Tibial artery (tissue), 4 donors: ENCODE measurements at regions not wholly inside any gene's neighbourhood (a gene's known extent, or its start where the extent isn't known, plus 50 kb on each side); places are given as distances from the start of the nearest gene placed in this dataset.

ENCODE experiments used
- DNase-seq, 2 donors: peaks; one replicate each; pipeline ENCODE4 v3.0.0-alpha.2; 2019
- H3K27ac ChIP-seq, 2 donors: fragments of 200-600 bp; sonication (generic) in 1 of 2; 1 replicate in 1 of 2; 2 replicates in 1 of 2; pipeline ENCODE4 v1.5.1; 2018 to 2019; ENCODE audit warnings: mild to moderate bottlenecking in 1 of 2
- H3K27me3 ChIP-seq, 2 donors: fragments of 200-600 bp; sonication (generic) in 1 of 2; one replicate each; pipeline versions ENCODE4 v1.5.1 to v1.6.0; 2016 to 2019
- H3K36me3 ChIP-seq, 3 donors: fragments of 200-600 bp; sonication (generic) in 2 of 3; one replicate each; pipeline ENCODE4 v1.5.1; 2016 to 2019; ENCODE audit warnings: mild to moderate bottlenecking in 2 of 3
- H3K4me1 ChIP-seq, 4 donors: fragments of 200-600 bp; sonication (generic) in 2 of 4; 1 replicate in 3 of 4; 2 replicates in 1 of 4; pipeline ENCODE4 v1.5.1; 2016 to 2019
- H3K4me3 ChIP-seq, 2 donors: fragments of 200-600 bp; sonication (generic) in 1 of 2; 1 replicate in 1 of 2; 2 replicates in 1 of 2; pipeline ENCODE4 v1.5.1; 2018 to 2019; ENCODE audit warnings: mild to moderate bottlenecking in 2 of 2
- H3K9me3 ChIP-seq, 3 donors: fragments of 200-600 bp; sonication (generic) in 1 of 3; one replicate each; pipeline ENCODE4 v1.5.1; 2016 to 2019
- intact Hi-C: fragments of 100-400 bp; cut with DNase I; formaldehyde crosslinking; loops from one replicate; pipeline ENCODE4 v1.15.0; 2023; ENCODE audit warnings: low total_unique reads
- TF ChIP-seq, protein P1 (sequence below), 2 experiments: fragments of 200-600 bp in 1 of 2; fragments of 450-650 bp in 1 of 2; IDR thresholded peaks; one replicate each; pipeline ENCODE4 v1.5.1; 2017 to 2019; ENCODE audit warnings: antibody characterized with exemption in 2 of 2, mild to moderate bottlenecking in 1 of 2, moderate library complexity in 1 of 2

DNA sequence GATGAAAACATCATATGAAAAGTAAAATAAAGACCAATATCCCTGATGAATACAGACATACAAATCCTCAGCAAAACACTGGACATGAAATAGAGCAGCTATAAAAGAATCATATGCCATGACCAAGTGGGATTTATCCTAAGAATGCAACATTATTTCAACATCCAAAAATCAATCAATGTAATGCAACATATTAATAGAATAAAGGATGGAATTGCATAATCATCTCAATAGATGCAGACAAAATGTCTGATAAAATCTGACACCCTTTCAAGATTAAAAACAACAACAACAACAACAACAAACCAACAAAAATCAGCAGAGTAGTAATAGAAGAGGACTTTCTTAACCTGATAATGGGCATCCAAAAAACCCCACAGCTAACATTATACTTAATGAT, 63.8 kb upstream of the IL1R1 start:
- no peaks in the 10 kb centered on the region for H3K9me3 ChIP-seq
- TF ChIP-seq, protein P1, sequence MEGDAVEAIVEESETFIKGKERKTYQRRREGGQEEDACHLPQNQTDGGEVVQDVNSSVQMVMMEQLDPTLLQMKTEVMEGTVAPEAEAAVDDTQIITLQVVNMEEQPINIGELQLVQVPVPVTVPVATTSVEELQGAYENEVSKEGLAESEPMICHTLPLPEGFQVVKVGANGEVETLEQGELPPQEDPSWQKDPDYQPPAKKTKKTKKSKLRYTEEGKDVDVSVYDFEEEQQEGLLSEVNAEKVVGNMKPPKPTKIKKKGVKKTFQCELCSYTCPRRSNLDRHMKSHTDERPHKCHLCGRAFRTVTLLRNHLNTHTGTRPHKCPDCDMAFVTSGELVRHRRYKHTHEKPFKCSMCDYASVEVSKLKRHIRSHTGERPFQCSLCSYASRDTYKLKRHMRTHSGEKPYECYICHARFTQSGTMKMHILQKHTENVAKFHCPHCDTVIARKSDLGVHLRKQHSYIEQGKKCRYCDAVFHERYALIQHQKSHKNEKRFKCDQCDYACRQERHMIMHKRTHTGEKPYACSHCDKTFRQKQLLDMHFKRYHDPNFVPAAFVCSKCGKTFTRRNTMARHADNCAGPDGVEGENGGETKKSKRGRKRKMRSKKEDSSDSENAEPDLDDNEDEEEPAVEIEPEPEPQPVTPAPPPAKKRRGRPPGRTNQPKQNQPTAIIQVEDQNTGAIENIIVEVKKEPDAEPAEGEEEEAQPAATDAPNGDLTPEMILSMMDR (IDR thresholded peaks at IDR 0.05): no peak
- H3K4me1 ChIP-seq: peaks cover 0 to 12% (median 5%) of the 10 kb centered on the region in 4 donors
- intact Hi-C loops: no loop called here
- no peak overlapping the region for H3K27ac ChIP-seq
- no peak for DNase-seq
- H3K27me3 ChIP-seq: no peaks in the 10 kb centered on the region
- H3K36me3 ChIP-seq: no peaks in the 10 kb centered on the region
- H3K4me3 ChIP-seq: no peak overlapping the region

DNA sequence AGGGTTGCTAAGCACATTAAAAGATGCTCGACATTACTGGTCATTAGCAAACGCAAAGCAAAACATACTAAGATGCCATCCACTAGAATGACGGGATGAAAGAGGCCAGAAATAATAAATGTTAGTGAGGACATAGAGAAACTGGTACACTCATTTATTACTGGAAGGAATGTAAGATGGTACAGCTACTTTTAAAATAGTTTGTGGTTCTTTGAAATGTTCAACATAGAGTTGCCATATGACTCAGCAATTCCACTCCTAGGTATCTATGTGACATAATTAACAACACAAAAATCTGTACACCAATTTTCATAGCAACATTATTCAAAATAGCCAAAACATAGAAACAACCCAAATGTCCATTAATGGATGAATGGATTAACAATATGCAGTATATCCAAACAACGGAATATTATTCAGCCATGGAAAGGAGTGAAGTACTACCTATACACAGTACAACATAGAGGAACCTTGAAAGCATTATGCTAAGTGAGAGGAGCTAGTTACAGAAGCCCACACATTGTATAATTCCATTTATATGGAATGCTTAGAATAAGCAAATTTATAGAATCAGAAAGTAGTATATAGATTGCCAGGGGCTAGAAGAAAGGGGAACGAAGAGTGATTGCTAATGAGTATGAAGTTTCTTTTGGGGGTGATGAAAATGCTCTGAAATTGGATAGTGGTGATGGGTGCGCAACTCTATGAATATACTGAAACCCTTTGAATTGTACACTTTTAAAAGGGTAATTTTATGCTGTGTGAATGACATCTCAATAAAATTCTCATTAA, 61.9 kb upstream of the IL1R1 start:
- H3K9me3 ChIP-seq: no peaks in the 10 kb centered on the region
- H3K4me1 ChIP-seq: peaks cover 0 to 15% (median 5%) of the 10 kb centered on the region in 4 donors
- no peaks in the 10 kb centered on the region for H3K27me3 ChIP-seq
- no peak overlapping the region for H3K4me3 ChIP-seq
- TF ChIP-seq, protein P1 (IDR thresholded peaks at IDR 0.05): no peak
- no peaks in the 10 kb centered on the region for H3K36me3 ChIP-seq
- intact Hi-C loops: no loop called here
- DNase-seq: no peak
- H3K27ac ChIP-seq: no peak overlapping the region

DNA sequence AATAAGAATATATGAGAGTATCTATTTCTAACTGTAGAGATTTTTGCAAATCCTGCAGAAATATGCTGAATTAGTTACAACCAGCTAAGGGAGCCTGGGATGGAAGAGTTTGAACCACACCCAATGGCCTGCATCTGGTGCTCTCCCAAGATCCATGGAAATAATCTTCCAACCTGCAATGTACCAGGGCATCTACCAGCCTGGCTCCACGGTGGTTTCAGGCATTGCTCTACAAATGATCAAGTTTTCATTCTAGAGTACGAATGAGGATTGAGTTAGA, 61.4 kb upstream of the IL1R1 start:
- Histone ChIP-seq H3K4me1 (peaks cover 0 to 20% (median 5%) of the 10 kb centered on the region in 4 donors), H3K27me3 (no peaks in the 10 kb centered on the region), H3K9me3 (no peaks in the 10 kb centered on the region), H3K4me3 (no peak overlapping the region), H3K27ac (no peak overlapping the region), H3K36me3 (no peaks in the 10 kb centered on the region)
- intact Hi-C loops: no loop called here
- TF ChIP-seq, protein P1 (IDR thresholded peaks at IDR 0.05): no peak
- DNase-seq: no peak

DNA sequence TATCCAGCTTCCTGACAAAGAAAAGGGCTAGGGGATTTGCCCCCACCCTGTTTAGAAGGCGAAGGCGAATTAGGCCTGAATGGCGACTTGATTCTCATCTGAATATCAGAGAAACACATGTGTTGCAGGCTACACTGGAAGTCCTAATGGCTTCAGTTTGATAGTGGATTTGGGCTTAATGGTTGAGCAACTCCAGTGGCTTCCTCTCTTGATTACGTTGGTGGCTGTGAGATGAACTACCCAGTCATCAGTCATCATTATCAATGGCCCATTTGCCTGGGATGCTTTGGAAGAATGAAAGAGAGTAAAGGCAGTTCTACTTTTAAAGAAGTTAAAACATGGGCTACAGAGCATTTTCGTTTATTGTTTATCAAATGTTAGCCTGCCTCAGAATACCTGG, 60.9 kb upstream of the IL1R1 start:
- TF ChIP-seq, protein P1 (IDR thresholded peaks at IDR 0.05): no peak
- intact Hi-C loops: no loop called here
- no peak overlapping the region for H3K4me3 ChIP-seq
- no peaks in the 10 kb centered on the region for H3K9me3 ChIP-seq
- no peaks in the 10 kb centered on the region for H3K27me3 ChIP-seq
- DNase-seq: no peak
- H3K4me1 ChIP-seq: peaks cover 0 to 22% (median 5%) of the 10 kb centered on the region in 4 donors
- no peaks in the 10 kb centered on the region for H3K36me3 ChIP-seq
- H3K27ac ChIP-seq: no peak overlapping the region

DNA sequence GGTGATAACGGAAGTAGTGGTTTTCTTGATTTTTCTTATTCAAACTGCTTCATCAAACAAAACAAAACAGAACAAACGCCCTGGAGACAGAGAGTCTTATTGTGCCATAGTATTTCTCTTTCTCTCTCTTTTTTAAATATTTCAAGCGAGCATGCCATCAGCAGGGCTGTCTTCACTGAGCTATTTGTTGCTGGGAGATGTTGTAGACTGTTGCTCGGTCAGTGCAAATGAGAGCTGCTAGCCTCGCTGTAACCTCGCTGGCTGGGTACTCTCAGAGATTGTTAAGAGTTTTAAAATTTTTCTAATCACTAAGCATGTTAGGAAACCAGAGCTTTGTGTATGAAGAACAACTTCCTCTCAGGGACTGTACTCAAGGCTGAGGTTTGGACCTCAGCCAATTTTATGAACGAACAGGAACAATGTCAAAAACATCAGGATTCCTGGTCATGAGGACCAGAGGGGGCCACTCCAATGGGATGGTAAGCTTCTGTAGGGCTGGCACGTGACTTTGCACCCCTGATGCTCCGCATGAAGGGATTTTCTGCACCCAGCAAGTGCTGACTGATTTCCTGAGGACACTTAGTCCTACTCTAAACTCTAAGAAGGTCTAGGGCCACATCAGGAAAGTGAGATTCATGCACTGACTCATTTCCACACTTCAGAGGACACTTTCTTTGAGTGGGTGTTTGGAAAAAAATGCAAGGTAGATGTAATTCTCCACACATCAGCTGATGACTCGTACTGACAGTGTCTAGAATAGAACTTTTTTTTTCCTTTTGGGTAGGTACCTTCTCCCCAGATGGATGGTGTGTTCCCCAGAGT, 59.8 kb upstream of the IL1R1 start:
- H3K36me3 ChIP-seq: no peaks in the 10 kb centered on the region
- H3K27ac ChIP-seq: peak overlapping the region; percentile 21 to 46
- TF ChIP-seq, protein P1 (IDR thresholded peaks at IDR 0.05): no peak
- no peaks in the 10 kb centered on the region for H3K27me3 ChIP-seq
- H3K9me3 ChIP-seq: no peaks in the 10 kb centered on the region
- intact Hi-C loops: no loop called here
- peak overlapping the region in 1 of 2 donors; percentile 3 for H3K4me3 ChIP-seq
- peak; percentile 60 to 74 for DNase-seq
- peaks cover 0 to 22% (median 5%) of the 10 kb centered on the region in 4 donors for H3K4me1 ChIP-seq
